ENCODE measurements at regions not wholly inside any gene's neighbourhood (a gene's known extent, or its start where the extent isn't known, plus 50 kb on each side); places are given as distances from the start of the nearest gene placed in this dataset.

GRCh38 chr18:77995593-77995992 lies 745.9 kb downstream of the GALR1 start:
- H3K27me3 ChIP-seq (ENCODE audit: control insufficient read depth, extremely low read depth, insufficient read depth, low read length): no peaks in the 10 kb centered on the region
- no peak for TF ChIP-seq EZH2 (IDR thresholded peaks at IDR 0.05; ENCODE audit: low read length)
- no peak for TF ChIP-seq CTCF (optimal IDR thresholded peaks at IDR 0.05 in 1 of 3, IDR thresholded peaks at IDR 0.05 in 1 of 3, conservative IDR thresholded peaks at IDR 0.05 in 1 of 3; ENCODE audit: extremely low read depth in 1 of 3, insufficient read depth in 2 of 3, low read length in 3 of 3)
- H3K79me2 ChIP-seq (ENCODE audit: control insufficient read depth, insufficient read depth, low read length): no peaks in the 10 kb centered on the region
- H3K9me3 ChIP-seq (ENCODE audit: control insufficient read depth, low read depth, low read length): peaks cover 7% of the 10 kb centered on the region
- no peak overlapping the region for H3K9ac ChIP-seq (ENCODE audit: control insufficient read depth, extremely low read depth, insufficient read depth, low read length)
- no peaks in the 10 kb centered on the region for H3K9me1 ChIP-seq (ENCODE audit: control insufficient read depth, extremely low read depth, insufficient read depth, low read length)
- no peaks in the 10 kb centered on the region for H3K36me3 ChIP-seq (ENCODE audit: control insufficient read depth in 2 of 2, extremely low read depth in 1 of 2, insufficient read depth in 2 of 2, low read length in 2 of 2)
- DNase-seq (ENCODE audit: low read depth, low spot score) (no peak), FAIRE-seq (no peak)
- dilution Hi-C loops (cut with MboI; ENCODE audit: extremely low pct_ligation_motif_present, low sequenced_read_pairs): no loop called here
- H2AFZ ChIP-seq (ENCODE audit: control insufficient read depth, low read length): no peak overlapping the region
- H3K27ac ChIP-seq (ENCODE audit: control insufficient read depth, insufficient read depth, low read length): no peak overlapping the region
- no peak overlapping the region for H3K4me3 ChIP-seq (ENCODE audit: control insufficient read depth in 2 of 3, extremely low read depth in 1 of 3, insufficient read depth in 2 of 3, low read depth in 1 of 3, low read length in 3 of 3)
- no peaks in the 10 kb centered on the region for H3K4me1 ChIP-seq (ENCODE audit: control insufficient read depth, extremely low read depth, insufficient read depth, low read length)
- H4K20me1 ChIP-seq (ENCODE audit: control insufficient read depth, extremely low read depth, insufficient read depth, low read length): no peaks in the 10 kb centered on the region
- H3K4me2 ChIP-seq (ENCODE audit: control insufficient read depth, extremely low read depth, insufficient read depth, low read depth, low read length): no peak overlapping the region

- Histone ChIP-seq H2AFZ (ENCODE audit: control insufficient read depth, low read length) (no peak overlapping the region), H3K4me1 (ENCODE audit: control insufficient read depth, extremely low read depth, insufficient read depth, low read length) (no peaks in the 10 kb centered on the region), H4K20me1 (ENCODE audit: control insufficient read depth, extremely low read depth, insufficient read depth, low read length) (no peaks in the 10 kb centered on the region), H3K9me1 (ENCODE audit: control insufficient read depth, extremely low read depth, insufficient read depth, low read length) (no peaks in the 10 kb centered on the region), H3K9ac (ENCODE audit: control insufficient read depth, extremely low read depth, insufficient read depth, low read length) (no peak overlapping the region), H3K4me3 (ENCODE audit: control insufficient read depth in 2 of 3, extremely low read depth in 1 of 3, insufficient read depth in 2 of 3, low read depth in 1 of 3, low read length in 3 of 3) (no peak overlapping the region), H3K79me2 (ENCODE audit: control insufficient read depth, insufficient read depth, low read length) (no peaks in the 10 kb centered on the region), H3K27me3 (ENCODE audit: control insufficient read depth, extremely low read depth, insufficient read depth, low read length) (no peaks in the 10 kb centered on the region), H3K4me2 (ENCODE audit: control insufficient read depth, extremely low read depth, insufficient read depth, low read depth, low read length) (no peak overlapping the region), H3K9me3 (ENCODE audit: control insufficient read depth, low read depth, low read length) (peaks cover 9% of the 10 kb centered on the region), H3K36me3 (ENCODE audit: control insufficient read depth in 2 of 2, extremely low read depth in 1 of 2, insufficient read depth in 2 of 2, low read length in 2 of 2) (no peaks in the 10 kb centered on the region), H3K27ac (ENCODE audit: control insufficient read depth, insufficient read depth, low read length) (no peak overlapping the region)
- FAIRE-seq (no peak), DNase-seq (ENCODE audit: low read depth, low spot score) (no peak)
- dilution Hi-C loops (cut with MboI; ENCODE audit: extremely low pct_ligation_motif_present, low sequenced_read_pairs): no loop called here
- TF ChIP-seq EZH2 (IDR thresholded peaks at IDR 0.05; ENCODE audit: low read length) (no peak), CTCF (optimal IDR thresholded peaks at IDR 0.05 in 1 of 3, IDR thresholded peaks at IDR 0.05 in 1 of 3, conservative IDR thresholded peaks at IDR 0.05 in 1 of 3; ENCODE audit: extremely low read depth in 1 of 3, insufficient read depth in 2 of 3, low read length in 3 of 3) (no peak)
Measured at GRCh38 chr18:77996737-77997136, 747.1 kb downstream of the GALR1 start.

Data from keratinocyte (primary cell).